GM13977 (cell line): ENCODE measurements at regions not wholly inside any gene's neighbourhood (a gene's known extent, or its start where the extent isn't known, plus 50 kb on each side); places are given as distances from the start of the nearest gene placed in this dataset.

Experiments
- DNase-seq: peaks from one replicate; pipeline ENCODE4 v3.0.0; 2012; ENCODE audit warnings: low spot score
- in situ Hi-C: fragments of 300-500 bp; cut with MboI; formaldehyde crosslinking; loops from one replicate; pipeline ENCODE4 v1.12.0; 2022; ENCODE audit warnings: low sequenced_read_pairs, low pct_unique_long_range_greater_than_20kb, mixed read lengths, inconsistent platforms; ENCODE audit not compliant: unreplicated experiment
- TF ChIP-seq, protein P1 (sequence below): IDR thresholded peaks from 2 replicates; pipeline ENCODE4 v1.5.1; 2012; ENCODE audit warnings: mild to moderate bottlenecking, control low read depth; ENCODE audit not compliant: insufficient read depth; ENCODE audit errors: extremely low read depth, missing control alignments

DNA sequence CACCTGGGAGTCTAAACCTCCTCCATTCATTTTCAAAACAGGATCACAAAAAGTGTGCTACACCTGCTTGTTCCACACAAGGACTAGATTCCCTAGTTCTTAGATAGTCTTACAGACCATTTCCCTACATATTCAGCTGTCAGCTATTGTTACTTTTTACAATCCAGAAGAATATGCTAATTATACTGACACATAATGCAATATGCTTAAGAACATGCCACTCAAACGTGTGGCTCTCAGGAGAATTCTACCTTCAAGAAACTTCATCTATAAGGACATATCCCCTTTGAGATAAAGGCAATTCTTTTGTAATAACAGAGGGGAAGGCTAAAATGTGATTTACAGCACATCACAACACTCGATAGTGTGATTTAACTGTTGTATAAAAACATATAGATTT, 456.1 kb upstream of the ARRDC3 start:
- TF ChIP-seq, protein P1, sequence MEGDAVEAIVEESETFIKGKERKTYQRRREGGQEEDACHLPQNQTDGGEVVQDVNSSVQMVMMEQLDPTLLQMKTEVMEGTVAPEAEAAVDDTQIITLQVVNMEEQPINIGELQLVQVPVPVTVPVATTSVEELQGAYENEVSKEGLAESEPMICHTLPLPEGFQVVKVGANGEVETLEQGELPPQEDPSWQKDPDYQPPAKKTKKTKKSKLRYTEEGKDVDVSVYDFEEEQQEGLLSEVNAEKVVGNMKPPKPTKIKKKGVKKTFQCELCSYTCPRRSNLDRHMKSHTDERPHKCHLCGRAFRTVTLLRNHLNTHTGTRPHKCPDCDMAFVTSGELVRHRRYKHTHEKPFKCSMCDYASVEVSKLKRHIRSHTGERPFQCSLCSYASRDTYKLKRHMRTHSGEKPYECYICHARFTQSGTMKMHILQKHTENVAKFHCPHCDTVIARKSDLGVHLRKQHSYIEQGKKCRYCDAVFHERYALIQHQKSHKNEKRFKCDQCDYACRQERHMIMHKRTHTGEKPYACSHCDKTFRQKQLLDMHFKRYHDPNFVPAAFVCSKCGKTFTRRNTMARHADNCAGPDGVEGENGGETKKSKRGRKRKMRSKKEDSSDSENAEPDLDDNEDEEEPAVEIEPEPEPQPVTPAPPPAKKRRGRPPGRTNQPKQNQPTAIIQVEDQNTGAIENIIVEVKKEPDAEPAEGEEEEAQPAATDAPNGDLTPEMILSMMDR: no peak
- in situ Hi-C loops: no loop called here
- no peak for DNase-seq

DNA sequence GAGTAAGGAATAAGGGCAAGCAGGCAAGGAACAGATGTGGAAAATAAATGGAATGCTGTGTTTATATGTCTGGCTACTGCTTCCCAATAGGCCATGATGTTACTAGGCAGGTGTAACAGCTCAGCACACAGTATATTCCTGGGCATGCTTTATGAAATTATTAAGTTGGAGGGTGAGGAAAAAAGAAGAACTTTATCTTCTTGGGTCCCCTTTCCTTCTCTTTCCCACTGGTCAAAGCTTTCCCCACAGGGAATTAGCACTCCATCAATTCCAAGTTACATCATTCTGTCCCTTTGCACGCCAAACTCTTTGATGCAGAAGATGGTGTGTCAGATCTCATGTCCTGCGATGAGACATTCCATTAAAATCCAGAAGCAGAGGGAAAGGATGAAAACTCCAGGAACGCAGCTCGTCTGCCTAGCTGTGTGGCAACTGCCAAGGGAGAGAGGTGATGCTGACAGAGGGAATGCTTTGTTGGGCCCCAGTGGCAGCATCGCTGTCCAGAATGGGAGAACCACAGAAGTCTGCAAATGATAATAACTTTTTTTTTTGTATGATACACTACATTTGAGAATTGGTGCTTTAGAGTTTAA, 447.3 kb upstream of the ARRDC3 start:
- in situ Hi-C loops: no loop called here
- TF ChIP-seq, protein P1: no peak
- no peak for DNase-seq

DNA sequence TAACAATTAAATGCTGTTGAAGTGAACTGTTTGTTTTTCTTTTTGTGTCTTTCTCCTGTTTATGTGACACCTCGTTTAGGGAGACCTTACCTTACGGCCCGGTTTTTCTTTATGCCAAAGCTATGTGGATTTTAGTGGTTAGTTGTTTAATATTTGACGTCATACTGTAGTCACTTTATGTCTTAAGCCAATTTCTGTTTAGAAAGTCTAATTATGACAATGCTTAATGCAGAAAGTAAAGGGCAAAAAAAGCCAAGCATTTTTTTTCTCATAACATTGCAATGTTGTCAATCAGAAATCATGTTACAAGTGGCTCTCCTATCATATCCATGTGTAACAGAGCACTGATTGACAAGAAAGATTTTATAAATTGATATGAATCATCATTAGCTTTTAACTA, 442.5 kb upstream of the ARRDC3 start:
- TF ChIP-seq, protein P1: no peak
- in situ Hi-C loops: no loop called here
- no peak for DNase-seq

DNA sequence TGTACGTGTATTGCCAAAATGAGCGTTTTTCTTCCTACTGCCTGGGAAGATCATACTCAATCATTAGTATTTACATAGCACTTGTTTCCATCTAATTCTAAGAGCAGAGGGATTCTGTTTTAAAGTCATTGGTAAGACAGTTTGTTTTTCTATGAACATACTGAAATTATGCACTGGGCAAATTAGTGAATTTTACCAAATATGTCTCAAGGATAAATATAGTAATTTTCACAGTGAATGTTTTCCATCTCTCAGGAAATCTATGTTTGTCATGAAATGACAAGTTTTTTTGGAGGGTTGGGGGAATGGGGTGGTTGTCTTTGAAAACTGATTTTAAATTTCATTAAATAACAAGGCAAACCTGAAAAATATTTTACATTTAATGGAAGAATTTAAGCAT, 441.3 kb upstream of the ARRDC3 start:
- TF ChIP-seq, protein P1: no peak
- DNase-seq: no peak
- in situ Hi-C loops: no loop called here

DNA sequence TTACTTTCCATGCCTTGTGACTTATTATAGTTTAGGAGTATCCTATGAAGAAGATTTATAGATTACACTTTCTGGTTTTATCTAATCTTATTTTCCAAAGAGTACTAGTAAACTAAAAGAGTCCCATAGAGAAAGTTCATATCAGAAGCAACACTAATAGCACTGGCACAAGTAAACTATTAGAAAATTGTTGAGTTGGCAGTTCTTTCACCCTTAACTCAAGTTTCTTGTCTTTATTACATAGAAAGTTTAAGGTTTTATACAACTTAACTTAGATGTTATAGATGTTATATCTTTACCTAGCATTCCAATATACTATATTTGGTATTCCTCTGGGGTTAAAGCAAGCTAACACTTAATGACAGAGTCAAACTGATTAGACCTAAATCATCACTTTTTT, 437.8 kb upstream of the ARRDC3 start:
- no peak for DNase-seq
- in situ Hi-C loops: no loop called here
- TF ChIP-seq, protein P1: no peak

DNA sequence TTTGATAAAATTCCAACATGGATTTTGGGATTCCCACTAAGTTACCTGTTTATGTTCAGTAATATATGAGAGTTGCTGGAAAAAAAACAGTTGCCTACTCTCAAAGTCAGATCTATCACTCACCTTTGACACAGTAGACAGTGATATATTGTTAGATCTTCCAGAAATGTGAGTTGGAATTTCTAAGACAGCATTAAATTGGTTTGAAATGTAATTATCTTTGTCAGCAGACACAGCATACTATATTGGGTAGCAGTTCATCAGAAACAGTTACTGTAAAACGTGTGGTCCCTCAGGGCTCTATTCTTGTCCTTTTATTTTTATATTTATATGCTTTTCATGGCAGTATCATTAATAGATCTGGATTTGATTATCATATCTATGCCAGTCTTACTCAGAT, 433.6 kb upstream of the ARRDC3 start:
- DNase-seq: no peak
- in situ Hi-C loops: no loop called here
- TF ChIP-seq, protein P1: no peak

DNA sequence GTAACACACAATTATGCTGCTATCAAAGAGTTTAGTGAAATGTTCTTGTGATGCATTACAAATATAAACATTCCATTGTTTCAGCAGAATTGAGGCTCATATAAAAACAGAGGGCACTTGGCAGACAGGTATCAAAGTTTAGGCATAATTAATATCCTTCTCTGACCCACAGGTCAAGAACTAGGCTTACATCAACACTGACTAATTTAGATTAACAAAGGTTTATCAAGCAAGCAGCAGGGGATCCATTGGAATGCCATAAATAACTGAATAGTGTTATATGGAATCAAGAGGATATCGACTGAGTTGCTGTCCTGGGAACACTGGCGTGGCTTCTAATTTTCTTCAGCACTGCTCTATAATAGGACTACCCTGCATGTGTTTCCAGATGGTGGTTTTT, 414.5 kb upstream of the ARRDC3 start:
- TF ChIP-seq, protein P1: no peak
- in situ Hi-C loops: no loop called here
- DNase-seq: no peak
